ENCODE measurements at regions not wholly inside any gene's neighbourhood (a gene's known extent, or its start where the extent isn't known, plus 50 kb on each side); places are given as distances from the start of the nearest gene placed in this dataset.

DNA sequence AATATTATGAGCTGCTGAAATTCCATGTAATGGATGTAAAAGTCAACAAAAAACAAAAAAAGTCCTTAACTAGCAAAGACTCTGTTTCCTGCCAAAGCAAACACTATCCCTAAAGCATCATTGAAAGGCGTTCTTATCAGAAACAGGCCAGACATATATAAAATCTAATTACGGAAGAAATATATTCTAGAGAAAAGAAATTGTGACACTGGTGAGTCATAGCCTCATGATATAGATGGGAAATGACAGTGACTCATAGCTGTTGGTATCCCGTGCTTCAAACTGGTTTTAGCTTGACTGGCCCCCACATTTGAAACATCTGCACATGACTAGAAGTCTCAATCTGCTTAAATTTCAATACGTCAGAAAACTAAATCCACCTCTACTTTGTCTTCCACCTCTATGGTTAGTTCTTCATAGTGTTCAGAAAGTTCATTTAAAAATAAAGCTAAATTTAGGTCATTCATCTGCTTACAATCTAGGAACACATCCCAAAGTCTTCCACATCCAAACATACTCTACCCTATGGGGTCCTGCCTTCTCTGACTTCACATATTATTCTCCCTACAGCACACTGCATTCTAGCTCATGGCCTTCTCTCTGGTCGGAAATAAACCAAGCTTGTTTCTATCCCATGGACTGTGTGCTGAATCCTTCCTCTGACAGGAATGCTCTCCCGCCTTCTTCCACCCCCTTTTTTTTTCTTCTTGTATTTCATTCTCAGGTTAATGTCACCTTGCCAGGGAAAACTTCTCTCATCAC lies 456.3 kb upstream of the ARRDC4 start (continued):
- TF ChIP-seq ZNF148 (tag by site-specific recombination; IDR thresholded peaks at IDR 0.05; ENCODE audit: borderline replicate concordance) (no peak), KLF8 (tag by site-specific recombination; IDR thresholded peaks at IDR 0.05) (peak; percentile 85), ZNF449 (tag by site-specific recombination; IDR thresholded peaks at IDR 0.05) (no peak), ZNF623 (tag by site-specific recombination; IDR thresholded peaks at IDR 0.05) (no peak), ZNF2 (tag by site-specific recombination; IDR thresholded peaks at IDR 0.05) (no peak), GLI2 (tag by site-specific recombination; IDR thresholded peaks at IDR 0.05; ENCODE audit: borderline replicate concordance, low read depth) (no peak), WT1 (tag by site-specific recombination; IDR thresholded peaks at IDR 0.05) (peak; percentile 54; the same call in 1 of the 2 replicates), ZNF585B (tag by site-specific recombination; IDR thresholded peaks at IDR 0.05) (no peak), ZNF658 (tag by site-specific recombination; IDR thresholded peaks at IDR 0.05) (no peak), HOXC10 (CRISPR knock-in tag; IDR thresholded peaks at IDR 0.05) (no peak), ZNF791 (tag by site-specific recombination; IDR thresholded peaks at IDR 0.05) (no peak), ZNF16 (tag by site-specific recombination; IDR thresholded peaks at IDR 0.05; ENCODE audit: low read depth) (no peak), OVOL3 (tag by site-specific recombination; IDR thresholded peaks at IDR 0.05) (no peak), ZNF354C (tag by site-specific recombination; IDR thresholded peaks at IDR 0.05; ENCODE audit: borderline replicate concordance, low read depth) (no peak), PRDM6 (tag by site-specific recombination; IDR thresholded peaks at IDR 0.05) (peak; percentile 67; the same call in 1 of the 2 replicates), ZNF324 (tag by site-specific recombination; IDR thresholded peaks at IDR 0.05) (no peak), ATF2 (tag by site-specific recombination; IDR thresholded peaks at IDR 0.05; ENCODE audit: low read depth) (no peak), ZNF501 (tag by site-specific recombination; IDR thresholded peaks at IDR 0.05) (no peak), HIC1 (tag by site-specific recombination; IDR thresholded peaks at IDR 0.05) (peak; percentile 89), ZNF302 (tag by site-specific recombination; IDR thresholded peaks at IDR 0.05; ENCODE audit: low read depth) (no peak), ZNF341 (tag by site-specific recombination; IDR thresholded peaks at IDR 0.05; ENCODE audit: low read depth) (no peak), ZNF660 (tag by site-specific recombination; IDR thresholded peaks at IDR 0.05) (0 out of 2 replicates have a peak, but pooled peaks have one; percentile 10), ZFHX2 (tag by site-specific recombination; conservative IDR thresholded peaks at IDR 0.05) (no peak), ZNF549 (tag by site-specific recombination; IDR thresholded peaks at IDR 0.05) (no peak), ZFP3 (tag by site-specific recombination; IDR thresholded peaks at IDR 0.05; ENCODE audit: low read depth) (no peak), ZNF48 (tag by site-specific recombination; IDR thresholded peaks at IDR 0.05) (no peak)
- TF ChIP-seq, protein P1, sequence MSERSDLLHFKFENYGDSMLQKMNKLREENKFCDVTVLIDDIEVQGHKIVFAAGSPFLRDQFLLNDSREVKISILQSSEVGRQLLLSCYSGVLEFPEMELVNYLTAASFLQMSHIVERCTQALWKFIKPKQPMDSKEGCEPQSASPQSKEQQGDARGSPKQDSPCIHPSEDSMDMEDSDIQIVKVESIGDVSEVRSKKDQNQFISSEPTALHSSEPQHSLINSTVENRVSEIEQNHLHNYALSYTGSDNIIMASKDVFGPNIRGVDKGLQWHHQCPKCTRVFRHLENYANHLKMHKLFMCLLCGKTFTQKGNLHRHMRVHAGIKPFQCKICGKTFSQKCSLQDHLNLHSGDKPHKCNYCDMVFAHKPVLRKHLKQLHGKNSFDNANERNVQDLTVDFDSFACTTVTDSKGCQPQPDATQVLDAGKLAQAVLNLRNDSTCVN (tag by site-specific recombination; optimal IDR thresholded peaks at IDR 0.05), result no peak
- TF ChIP-seq, protein P2, sequence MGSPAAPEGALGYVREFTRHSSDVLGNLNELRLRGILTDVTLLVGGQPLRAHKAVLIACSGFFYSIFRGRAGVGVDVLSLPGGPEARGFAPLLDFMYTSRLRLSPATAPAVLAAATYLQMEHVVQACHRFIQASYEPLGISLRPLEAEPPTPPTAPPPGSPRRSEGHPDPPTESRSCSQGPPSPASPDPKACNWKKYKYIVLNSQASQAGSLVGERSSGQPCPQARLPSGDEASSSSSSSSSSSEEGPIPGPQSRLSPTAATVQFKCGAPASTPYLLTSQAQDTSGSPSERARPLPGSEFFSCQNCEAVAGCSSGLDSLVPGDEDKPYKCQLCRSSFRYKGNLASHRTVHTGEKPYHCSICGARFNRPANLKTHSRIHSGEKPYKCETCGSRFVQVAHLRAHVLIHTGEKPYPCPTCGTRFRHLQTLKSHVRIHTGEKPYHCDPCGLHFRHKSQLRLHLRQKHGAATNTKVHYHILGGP (tag by site-specific recombination; IDR thresholded peaks at IDR 0.05), result no peak

All from HEK293 (cell line).